IMR-90 (cell line): ENCODE measurements at regions not wholly inside any gene's neighbourhood (a gene's known extent, or its start where the extent isn't known, plus 50 kb on each side); places are given as distances from the start of the nearest gene placed in this dataset.

Source experiments
- BHLHE40 ChIP-seq: fragments of 150-350 bp; IDR thresholded peaks from 2 replicates; pipeline ENCODE4 v1.6.1; 2016; ENCODE audit warnings: mild to moderate bottlenecking, low read depth, low read length
- CEBPB ChIP-seq: IDR thresholded peaks from 2 replicates; pipeline ENCODE4 v1.6.1; 2012; ENCODE audit warnings: low read depth, low read length, improper control_type of control experiment
- CHD1 ChIP-seq: IDR thresholded peaks from 2 replicates; pipeline ENCODE4 v1.6.1; 2012; ENCODE audit warnings: low read depth, low read length, improper control_type of control experiment
- FOS ChIP-seq: fragments of 150-350 bp; IDR thresholded peaks from 2 replicates; pipeline ENCODE4 v1.6.1; 2016; ENCODE audit warnings: low read depth, low read length
- MAFK ChIP-seq: IDR thresholded peaks from 2 replicates; pipeline ENCODE4 v1.6.1; 2012; ENCODE audit warnings: low read depth, low read length, improper control_type of control experiment
- MXI1 ChIP-seq: IDR thresholded peaks from 2 replicates; pipeline ENCODE4 v1.6.1; 2012; ENCODE audit warnings: low read depth, mild to moderate bottlenecking, low read length, moderate library complexity, borderline replicate concordance
- POLR2A ChIP-seq: IDR thresholded peaks from 2 replicates; pipeline ENCODE4 v1.6.1; 2012; ENCODE audit warnings: mild to moderate bottlenecking, low read depth, low read length
- RAD21 ChIP-seq: IDR thresholded peaks from 2 replicates; pipeline ENCODE4 v1.6.1; 2012; ENCODE audit warnings: low read length, improper control_type of control experiment
- RCOR1 ChIP-seq: IDR thresholded peaks from 2 replicates; pipeline ENCODE4 v1.6.1; 2012; ENCODE audit warnings: mild to moderate bottlenecking, low read length, improper control_type of control experiment; ENCODE audit not compliant: insufficient replicate concordance
- SMC3 ChIP-seq: fragments of 150-350 bp; IDR thresholded peaks from 2 replicates; pipeline ENCODE4 v1.6.1; 2016; ENCODE audit warnings: low read depth, mild to moderate bottlenecking, antibody characterized with exemption, low read length, moderate library complexity
- TF ChIP-seq, protein P1 (sequence below): conservative IDR thresholded peaks from 2 replicates; pipeline ENCODE4 v1.5.1; 2012; ENCODE audit warnings: mild to moderate bottlenecking, low read depth, low read length, improper control_type of control experiment
- TF ChIP-seq, protein P2 (sequence below): fragments of 150-350 bp; IDR thresholded peaks from 2 replicates; pipeline ENCODE4 v1.6.1; 2017; ENCODE audit warnings: mild to moderate bottlenecking, antibody characterized with exemption, low read length, low read depth

DNA sequence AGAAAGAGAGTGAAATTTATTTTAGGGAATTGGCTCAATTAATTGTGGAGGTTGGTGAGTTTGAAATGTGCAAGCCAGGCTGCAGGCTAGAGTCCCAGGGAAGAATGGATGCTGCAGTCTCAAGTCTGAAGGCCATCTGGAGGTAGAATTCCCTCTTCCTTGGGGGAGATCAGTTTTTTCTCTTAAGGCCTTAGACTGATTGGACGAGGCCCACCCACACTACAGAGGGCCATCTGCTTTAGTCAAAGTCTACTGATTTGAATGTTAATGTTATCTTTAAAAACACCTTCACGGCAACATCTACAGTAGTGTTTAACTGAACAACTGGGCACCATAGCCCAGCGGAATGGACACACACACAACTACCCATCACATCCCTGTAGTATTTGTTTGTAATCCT, 245.9 kb upstream of the IRF2BP2 start:
- TF ChIP-seq CEBPB (no peak), MAFK (no peak), FOS (no peak), POLR2A (no peak), CHD1 (no peak), MXI1 (no peak), SMC3 (no peak), RAD21 (no peak), RCOR1 (no peak), BHLHE40 (no peak)
- TF ChIP-seq, protein P1, sequence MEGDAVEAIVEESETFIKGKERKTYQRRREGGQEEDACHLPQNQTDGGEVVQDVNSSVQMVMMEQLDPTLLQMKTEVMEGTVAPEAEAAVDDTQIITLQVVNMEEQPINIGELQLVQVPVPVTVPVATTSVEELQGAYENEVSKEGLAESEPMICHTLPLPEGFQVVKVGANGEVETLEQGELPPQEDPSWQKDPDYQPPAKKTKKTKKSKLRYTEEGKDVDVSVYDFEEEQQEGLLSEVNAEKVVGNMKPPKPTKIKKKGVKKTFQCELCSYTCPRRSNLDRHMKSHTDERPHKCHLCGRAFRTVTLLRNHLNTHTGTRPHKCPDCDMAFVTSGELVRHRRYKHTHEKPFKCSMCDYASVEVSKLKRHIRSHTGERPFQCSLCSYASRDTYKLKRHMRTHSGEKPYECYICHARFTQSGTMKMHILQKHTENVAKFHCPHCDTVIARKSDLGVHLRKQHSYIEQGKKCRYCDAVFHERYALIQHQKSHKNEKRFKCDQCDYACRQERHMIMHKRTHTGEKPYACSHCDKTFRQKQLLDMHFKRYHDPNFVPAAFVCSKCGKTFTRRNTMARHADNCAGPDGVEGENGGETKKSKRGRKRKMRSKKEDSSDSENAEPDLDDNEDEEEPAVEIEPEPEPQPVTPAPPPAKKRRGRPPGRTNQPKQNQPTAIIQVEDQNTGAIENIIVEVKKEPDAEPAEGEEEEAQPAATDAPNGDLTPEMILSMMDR = no peak
- TF ChIP-seq, protein P2, sequence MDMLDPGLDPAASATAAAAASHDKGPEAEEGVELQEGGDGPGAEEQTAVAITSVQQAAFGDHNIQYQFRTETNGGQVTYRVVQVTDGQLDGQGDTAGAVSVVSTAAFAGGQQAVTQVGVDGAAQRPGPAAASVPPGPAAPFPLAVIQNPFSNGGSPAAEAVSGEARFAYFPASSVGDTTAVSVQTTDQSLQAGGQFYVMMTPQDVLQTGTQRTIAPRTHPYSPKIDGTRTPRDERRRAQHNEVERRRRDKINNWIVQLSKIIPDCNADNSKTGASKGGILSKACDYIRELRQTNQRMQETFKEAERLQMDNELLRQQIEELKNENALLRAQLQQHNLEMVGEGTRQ = no peak
